HAP-1 (cell line): ENCODE measurements at regions not wholly inside any gene's neighbourhood (a gene's known extent, or its start where the extent isn't known, plus 50 kb on each side); places are given as distances from the start of the nearest gene placed in this dataset.

Source experiments
- DNase-seq, 2 experiments: peaks; one replicate each; pipeline ENCODE4 v3.0.0-alpha.2; 2016 to 2020; ENCODE audit warnings: low spot score in 2 of 2
- H3K27me3 ChIP-seq: fragments of 250-450 bp; sonication (Bioruptor Pico); 2 replicates; pipeline ENCODE4 v1.5.1; 2020; ENCODE audit warnings: low read depth, mild to moderate bottlenecking, moderate library complexity
- H3K36me3 ChIP-seq: fragments of 250-450 bp; sonication (Bioruptor Pico); replicated peaks from 2 replicates; pipeline ENCODE4 v1.5.1; 2020; ENCODE audit warnings: mild to moderate bottlenecking
- H3K4me1 ChIP-seq: fragments of 250-450 bp; sonication (Bioruptor Pico); 2 replicates; pipeline ENCODE4 v1.5.1; 2020; ENCODE audit warnings: mild to moderate bottlenecking
- H3K4me3 ChIP-seq: fragments of 250-450 bp; sonication (Bioruptor Pico); 2 replicates; pipeline ENCODE4 v1.5.1; 2020; ENCODE audit warnings: mild to moderate bottlenecking, moderate library complexity
- H3K9me3 ChIP-seq: fragments of 250-450 bp; sonication (Bioruptor Pico); 2 replicates; pipeline ENCODE4 v1.5.1; 2020; ENCODE audit warnings: mild to moderate bottlenecking, moderate library complexity
- in situ Hi-C: fragments of 300-500 bp; cut with MboI; formaldehyde crosslinking; loops from 3 replicates; pipeline ENCODE4 v1.14.3; 2020; ENCODE audit warnings: low sequenced_read_pairs, inconsistent platforms, mixed read lengths

- in situ Hi-C loops: no loop called here
- no peaks in the 10 kb centered on the region for H3K27me3 ChIP-seq
These were observed 57.3 kb upstream of the GRM7 start for GRCh38 chr3:6803619-6804018.

GRCh38 chr3:6805236-6805635, 55.7 kb upstream of the GRM7 start:
- no peaks in the 10 kb centered on the region for H3K27me3 ChIP-seq
- no peak overlapping the region for H3K4me3 ChIP-seq
- in situ Hi-C loops: no loop called here
- H3K4me1 ChIP-seq: peaks cover 3% of the 10 kb centered on the region
- no peaks in the 10 kb centered on the region for H3K9me3 ChIP-seq
- H3K36me3 ChIP-seq: no peaks in the 10 kb centered on the region
- DNase-seq: no peak

More at GRCh38 chr3:6803619-6804018, 57.3 kb upstream of the GRM7 start:
- peaks cover 3% of the 10 kb centered on the region for H3K4me1 ChIP-seq
- H3K4me3 ChIP-seq: no peak overlapping the region
- H3K36me3 ChIP-seq: no peaks in the 10 kb centered on the region
- DNase-seq: no peak
- no peaks in the 10 kb centered on the region for H3K9me3 ChIP-seq

GRCh38 chr3:6806991-6807390, 53.9 kb upstream of the GRM7 start:
- Histone ChIP-seq H3K36me3 (no peaks in the 10 kb centered on the region), H3K4me3 (no peak overlapping the region), H3K27me3 (no peaks in the 10 kb centered on the region), H3K9me3 (no peaks in the 10 kb centered on the region), H3K4me1 (peaks cover 3% of the 10 kb centered on the region)
- no peak for DNase-seq
- in situ Hi-C loops: no loop called here

GRCh38 chr3:6807967-6808588, 52.8 kb upstream of the GRM7 start:
- Histone ChIP-seq H3K36me3 (no peaks in the 10 kb centered on the region), H3K4me1 (peaks cover 3% of the 10 kb centered on the region), H3K27me3 (no peaks in the 10 kb centered on the region), H3K9me3 (no peaks in the 10 kb centered on the region), H3K4me3 (no peak overlapping the region)
- in situ Hi-C loops: no loop called here
- DNase-seq: peak; percentile 15 to 58

- DNase-seq: no peak
- Histone ChIP-seq H3K27me3 (no peaks in the 10 kb centered on the region), H3K4me3 (no peak overlapping the region), H3K9me3 (no peaks in the 10 kb centered on the region), H3K36me3 (no peaks in the 10 kb centered on the region), H3K4me1 (peaks cover 3% of the 10 kb centered on the region)
- in situ Hi-C loops: no loop called here
These were observed 51.6 kb upstream of the GRM7 start for GRCh38 chr3:6809349-6809748.
